GM23248 (cell line): ENCODE measurements at regions not wholly inside any gene's neighbourhood (a gene's known extent, or its start where the extent isn't known, plus 50 kb on each side); places are given as distances from the start of the nearest gene placed in this dataset.

Experiments used
- EZH2 ChIP-seq: fragments of 200-600 bp; sonication (generic); IDR thresholded peaks from 2 replicates; pipeline ENCODE4 v1.6.1; 2018; ENCODE audit warnings: antibody characterized with exemption, mild to moderate bottlenecking; ENCODE audit not compliant: insufficient read depth, poor library complexity, severe bottlenecking
- EZH2phosphoT487 ChIP-seq: fragments of 200-600 bp; sonication (generic); IDR thresholded peaks from 2 replicates; pipeline ENCODE4 v1.6.1; 2018; ENCODE audit warnings: antibody characterized with exemption, moderate library complexity, mild to moderate bottlenecking, low read depth; ENCODE audit not compliant: insufficient read depth

DNA sequence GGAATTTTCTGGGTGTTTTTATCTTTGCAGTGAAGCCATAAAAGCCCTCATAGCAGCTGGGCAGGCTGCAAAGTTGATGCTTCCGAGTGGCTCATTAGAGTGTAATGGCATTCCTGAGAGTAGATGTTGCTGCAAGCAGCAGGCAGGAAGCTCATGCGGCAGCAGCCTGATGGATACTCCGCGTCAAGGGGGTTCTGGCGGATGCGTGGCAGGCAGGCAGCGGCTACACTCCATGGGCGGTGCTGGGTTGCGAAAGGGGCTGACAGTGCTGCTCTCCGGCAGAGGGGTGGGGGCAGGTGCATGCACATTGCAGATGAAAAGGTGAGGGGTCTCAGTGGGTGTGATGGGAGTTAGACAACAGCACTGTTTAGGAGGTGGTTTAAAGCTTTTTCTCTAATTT lies 93.2 kb upstream of the AJAP1 start:
- no peak for TF ChIP-seq EZH2phosphoT487
- TF ChIP-seq EZH2: no peak
